Mesodermal cell (in vitro differentiated cells): ENCODE measurements at regions not wholly inside any gene's neighbourhood (a gene's known extent, or its start where the extent isn't known, plus 50 kb on each side); places are given as distances from the start of the nearest gene placed in this dataset.
A peak's percentile ranks its signal among the peaks of the same experiment; 100 is the strongest.

Experiments used
- H3K27ac ChIP-seq: 2 replicates; pipeline ENCODE4 v1.7.0; 2013; ENCODE audit warnings: mild to moderate bottlenecking, low read depth, low read length, moderate library complexity; ENCODE audit not compliant: severe bottlenecking
- H3K36me3 ChIP-seq: 2 replicates; pipeline ENCODE4 v1.7.1; 2013; ENCODE audit warnings: mild to moderate bottlenecking, low read length, moderate library complexity; ENCODE audit not compliant: control insufficient read depth, insufficient read depth
- H3K4me1 ChIP-seq: one replicate; pipeline ENCODE4 v1.7.1; 2013; ENCODE audit warnings: mild to moderate bottlenecking, low read length; ENCODE audit not compliant: insufficient read depth, control insufficient read depth, poor library complexity, severe bottlenecking
- H3K4me3 ChIP-seq: 2 replicates; pipeline ENCODE4 v1.7.0; 2013; ENCODE audit warnings: low read length, control low read depth, mild to moderate bottlenecking; ENCODE audit not compliant: insufficient read depth, poor library complexity, severe bottlenecking; ENCODE audit errors: extremely low read depth
- H3K9me3 ChIP-seq: 2 replicates; pipeline ENCODE4 v1.7.1; 2013; ENCODE audit warnings: mild to moderate bottlenecking, low read length, moderate library complexity; ENCODE audit not compliant: control insufficient read depth
- WGBS, 2 experiments: methylation state at CpG; one replicate each; pipeline ENCODE4 v1.1.5; 2013; ENCODE audit warnings: missing lambda C conversion rate in 2 of 2; ENCODE audit not compliant: insufficient coverage in 2 of 2; 5-methylcytosine and 5-hydroxymethylcytosine counted together

DNA sequence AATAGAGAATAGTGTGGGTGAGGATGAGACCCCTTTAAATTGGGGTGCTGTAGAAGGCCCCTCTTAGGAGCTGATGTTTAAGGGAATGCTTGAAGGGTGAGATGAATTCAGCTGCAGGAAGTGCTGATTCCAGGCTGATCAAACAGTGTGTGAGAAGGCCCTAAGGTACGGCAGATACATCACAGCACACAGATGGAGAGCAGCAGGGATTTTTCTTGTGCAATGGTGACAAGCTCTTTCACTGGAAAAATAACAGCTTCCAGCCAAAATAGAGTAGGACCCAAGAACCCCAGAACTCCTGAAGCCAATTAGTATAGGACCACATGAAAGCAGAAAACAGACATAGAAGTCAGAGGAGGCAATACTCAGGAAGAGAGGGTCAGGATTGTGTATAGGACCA lies 296.9 kb downstream of the ADRA2A start:
- Histone ChIP-seq H3K4me3 (no peak overlapping the region), H3K4me1 (no peaks in the 10 kb centered on the region), H3K9me3 (no peaks in the 10 kb centered on the region), H3K36me3 (no peaks in the 10 kb centered on the region), H3K27ac (no peak overlapping the region)
- 86% methylated on average over 1 of the region's 1 CpG; no CpG with 5 or more reads in 1 of the 2 experiments for WGBS, 2 experiments

DNA sequence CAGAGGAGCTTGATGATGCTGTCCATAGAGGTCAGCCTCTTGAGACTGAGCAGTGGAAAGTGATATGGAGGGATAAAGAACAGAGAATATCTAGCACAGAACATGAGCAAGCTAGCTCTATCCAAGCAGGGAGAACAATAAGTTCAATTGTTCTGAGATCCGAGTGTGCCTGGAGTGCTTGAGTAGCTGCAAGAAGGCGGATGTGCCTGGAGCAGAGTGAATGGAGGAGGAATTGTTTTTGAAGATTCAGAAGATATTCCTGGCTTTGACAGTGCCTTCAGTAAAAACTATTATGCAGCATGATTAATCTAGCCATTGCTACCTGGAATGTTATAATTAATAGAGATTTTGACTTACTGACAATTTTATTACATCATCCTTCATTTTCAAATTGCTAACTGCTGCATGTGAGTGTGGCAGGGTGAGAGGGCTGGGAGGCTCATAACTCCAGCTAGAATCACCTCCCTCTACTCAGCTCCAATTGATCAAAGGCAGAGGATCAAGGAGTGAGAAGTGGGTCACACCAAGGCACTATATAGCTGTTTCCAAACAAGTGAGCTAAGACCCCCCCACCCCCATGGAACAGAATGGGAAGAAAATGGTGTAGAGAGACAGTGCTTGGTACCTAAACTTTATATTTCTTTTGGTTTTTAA lies 302.8 kb downstream of the ADRA2A start:
- no peaks in the 10 kb centered on the region for H3K36me3 ChIP-seq
- H3K4me3 ChIP-seq: no peak overlapping the region
- H3K27ac ChIP-seq: no peak overlapping the region
- no peaks in the 10 kb centered on the region for H3K4me1 ChIP-seq
- no peaks in the 10 kb centered on the region for H3K9me3 ChIP-seq
- 83% methylated on average over 2 of the region's 2 CpGs; no CpG with 5 or more reads in 1 of the 2 experiments for WGBS, 2 experiments

DNA sequence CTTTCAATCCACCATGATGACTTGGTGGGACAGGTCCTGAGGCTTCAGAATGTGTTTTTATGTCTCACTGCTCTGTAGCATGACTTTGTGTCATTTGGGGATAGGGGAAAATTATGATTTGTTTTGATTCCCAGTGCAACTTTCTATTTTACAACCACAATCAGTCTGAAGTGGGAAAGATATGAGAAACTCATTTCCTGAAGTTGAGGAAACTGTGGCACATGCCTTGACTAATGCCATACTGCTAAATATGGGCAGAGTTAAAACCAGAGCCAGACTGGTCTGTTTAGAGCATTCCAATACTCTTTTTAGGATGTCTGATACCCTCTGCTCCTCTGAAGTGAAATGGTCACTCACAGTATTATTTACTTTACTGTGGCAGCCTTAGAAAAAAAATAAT lies 307.7 kb downstream of the ADRA2A start:
- Histone ChIP-seq H3K4me1 (no peaks in the 10 kb centered on the region), H3K27ac (no peak overlapping the region), H3K36me3 (no peaks in the 10 kb centered on the region), H3K9me3 (no peaks in the 10 kb centered on the region), H3K4me3 (no peak overlapping the region)

DNA sequence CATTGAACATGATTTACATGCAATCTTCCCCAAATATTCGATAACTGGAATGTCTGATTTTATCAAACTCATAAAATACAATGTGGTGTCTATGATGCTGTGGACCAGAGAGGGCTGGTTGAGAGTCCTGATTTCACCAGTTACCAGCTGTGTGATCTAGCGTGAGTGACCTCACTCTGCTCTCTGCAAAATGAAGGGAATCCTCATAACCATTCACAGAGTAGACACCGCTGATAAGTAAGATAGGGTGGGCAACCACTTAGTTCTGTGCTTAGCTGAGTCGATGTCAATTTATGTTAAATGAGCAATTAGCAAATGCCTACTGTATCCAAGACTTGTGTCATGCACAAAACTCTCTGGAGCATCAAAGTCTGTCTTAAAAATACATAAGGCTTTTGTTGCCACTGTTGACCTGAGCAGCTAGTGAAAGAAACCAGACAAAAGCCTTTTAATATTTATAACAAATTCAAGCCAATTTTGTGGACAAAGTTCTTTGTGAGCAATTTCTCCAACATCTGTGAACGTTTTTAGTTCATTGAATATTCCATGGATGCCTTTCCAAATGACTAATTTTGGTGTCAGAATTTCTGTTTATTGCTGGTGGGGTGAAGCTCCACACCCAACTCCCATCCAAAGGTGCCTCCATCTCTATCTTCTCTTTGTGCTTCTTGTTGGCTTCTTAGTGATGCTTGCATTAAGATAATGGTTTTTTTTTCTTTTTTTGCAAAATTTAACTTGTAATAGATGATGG lies 314.2 kb downstream of the ADRA2A start:
- no peaks in the 10 kb centered on the region for H3K36me3 ChIP-seq
- H3K4me3 ChIP-seq: no peak overlapping the region
- H3K4me1 ChIP-seq: no peaks in the 10 kb centered on the region
- no peak overlapping the region for H3K27ac ChIP-seq
- WGBS, 2 experiments: 83 to 93% methylated on average over 1 to 3 of the region's 5 CpGs
- H3K9me3 ChIP-seq: no peaks in the 10 kb centered on the region

DNA sequence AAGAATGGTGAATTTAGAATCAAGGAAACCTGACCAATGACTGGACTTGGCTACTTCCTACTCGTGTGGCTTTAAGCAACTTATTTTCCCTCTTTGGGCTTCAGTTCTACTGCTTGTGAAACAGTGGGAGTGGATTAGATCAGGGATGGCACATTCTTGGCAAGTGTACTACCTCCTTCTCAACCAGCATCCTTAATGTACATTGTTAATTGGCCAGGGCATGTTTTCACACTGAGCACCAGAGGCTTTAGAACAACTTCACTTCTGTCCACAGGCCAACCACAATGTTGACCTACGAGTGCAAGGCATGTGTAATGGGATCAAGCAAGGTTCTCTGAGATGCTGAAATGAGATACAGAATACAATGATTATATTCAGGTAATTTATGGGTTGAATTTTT lies 315.3 kb downstream of the ADRA2A start:
- WGBS, 2 experiments: 80 to 83% methylated on average over 1 to 2 of the region's 2 CpGs
- no peaks in the 10 kb centered on the region for H3K36me3 ChIP-seq
- H3K9me3 ChIP-seq: no peaks in the 10 kb centered on the region
- H3K4me1 ChIP-seq: no peaks in the 10 kb centered on the region
- H3K27ac ChIP-seq: no peak overlapping the region
- no peak overlapping the region for H3K4me3 ChIP-seq

DNA sequence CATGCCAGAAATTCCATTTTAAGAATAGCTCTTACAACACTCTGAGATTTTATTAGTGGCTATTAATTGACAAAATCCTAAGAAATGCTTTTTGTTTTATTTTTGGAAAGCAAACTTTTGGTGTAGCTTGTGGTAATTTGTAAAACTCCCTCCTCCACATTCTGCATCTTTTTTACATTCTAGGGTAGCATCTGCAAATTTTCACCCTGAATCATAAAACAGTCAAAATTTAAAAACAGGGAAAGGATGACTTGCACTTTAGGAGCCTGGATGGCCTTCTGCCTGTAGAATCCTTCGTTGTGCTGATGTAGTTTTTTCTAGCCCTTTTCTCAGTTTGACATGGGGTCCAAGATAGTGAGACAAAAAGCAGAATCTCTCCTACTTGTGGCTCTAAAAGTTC lies 316.1 kb downstream of the ADRA2A start:
- H3K4me3 ChIP-seq: no peak overlapping the region
- peak overlapping the region; percentile 67 for H3K27ac ChIP-seq
- no peaks in the 10 kb centered on the region for H3K36me3 ChIP-seq
- H3K9me3 ChIP-seq: no peaks in the 10 kb centered on the region
- no peaks in the 10 kb centered on the region for H3K4me1 ChIP-seq
- 0% methylated on average over 1 of the region's 1 CpG; no CpG with 5 or more reads in 1 of the 2 experiments for WGBS, 2 experiments

DNA sequence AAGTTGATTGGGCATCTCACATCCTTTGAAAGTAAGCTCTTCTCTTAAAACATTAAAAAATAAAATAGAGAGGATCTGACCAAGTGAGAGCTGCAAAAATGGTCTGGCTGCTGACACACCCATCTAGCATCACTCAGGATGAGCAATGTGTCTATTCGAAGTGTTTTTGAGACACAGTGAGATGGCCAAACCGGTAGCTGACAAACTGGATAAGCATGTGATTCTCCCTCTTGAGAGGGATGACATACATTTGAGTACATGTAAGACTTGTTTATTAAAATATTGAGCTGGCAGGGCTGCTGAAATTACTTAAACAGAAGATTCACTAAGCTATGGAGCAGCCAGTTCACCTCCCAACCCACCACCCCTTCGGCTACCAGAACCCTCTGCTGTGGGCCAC lies 333.9 kb downstream of the ADRA2A start:
- WGBS, 2 experiments: 76 to 96% methylated on average over 2 to 3 of the region's 3 CpGs
- no peaks in the 10 kb centered on the region for H3K36me3 ChIP-seq
- H3K27ac ChIP-seq: no peak overlapping the region
- H3K4me1 ChIP-seq: no peaks in the 10 kb centered on the region
- H3K4me3 ChIP-seq: no peak overlapping the region
- no peaks in the 10 kb centered on the region for H3K9me3 ChIP-seq

DNA sequence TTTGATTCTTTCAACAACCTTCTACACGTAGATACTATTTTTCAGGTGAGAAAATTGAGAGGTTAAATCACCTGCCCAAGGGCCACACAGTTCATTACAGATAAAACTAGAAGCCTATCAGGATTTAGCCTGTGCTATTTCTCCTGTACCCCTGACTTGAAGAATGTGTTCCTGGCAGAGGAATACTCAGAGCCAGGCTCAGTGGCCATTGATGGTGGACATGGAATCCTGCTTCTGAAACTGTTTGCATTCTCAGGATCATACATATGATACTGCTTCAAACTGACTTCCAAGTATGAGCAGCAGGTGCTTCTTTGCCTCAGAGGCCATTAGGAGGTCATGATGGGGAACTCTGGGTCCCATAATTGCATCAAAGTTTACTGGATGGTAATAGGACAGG lies 348.6 kb downstream of the ADRA2A start:
- no peak overlapping the region for H3K27ac ChIP-seq
- H3K4me1 ChIP-seq: no peaks in the 10 kb centered on the region
- WGBS, 2 experiments: 100% methylated on average over 1 of the region's 1 CpG; no CpG with 5 or more reads in 1 of the 2 experiments
- no peak overlapping the region for H3K4me3 ChIP-seq
- H3K9me3 ChIP-seq: no peaks in the 10 kb centered on the region
- no peaks in the 10 kb centered on the region for H3K36me3 ChIP-seq

DNA sequence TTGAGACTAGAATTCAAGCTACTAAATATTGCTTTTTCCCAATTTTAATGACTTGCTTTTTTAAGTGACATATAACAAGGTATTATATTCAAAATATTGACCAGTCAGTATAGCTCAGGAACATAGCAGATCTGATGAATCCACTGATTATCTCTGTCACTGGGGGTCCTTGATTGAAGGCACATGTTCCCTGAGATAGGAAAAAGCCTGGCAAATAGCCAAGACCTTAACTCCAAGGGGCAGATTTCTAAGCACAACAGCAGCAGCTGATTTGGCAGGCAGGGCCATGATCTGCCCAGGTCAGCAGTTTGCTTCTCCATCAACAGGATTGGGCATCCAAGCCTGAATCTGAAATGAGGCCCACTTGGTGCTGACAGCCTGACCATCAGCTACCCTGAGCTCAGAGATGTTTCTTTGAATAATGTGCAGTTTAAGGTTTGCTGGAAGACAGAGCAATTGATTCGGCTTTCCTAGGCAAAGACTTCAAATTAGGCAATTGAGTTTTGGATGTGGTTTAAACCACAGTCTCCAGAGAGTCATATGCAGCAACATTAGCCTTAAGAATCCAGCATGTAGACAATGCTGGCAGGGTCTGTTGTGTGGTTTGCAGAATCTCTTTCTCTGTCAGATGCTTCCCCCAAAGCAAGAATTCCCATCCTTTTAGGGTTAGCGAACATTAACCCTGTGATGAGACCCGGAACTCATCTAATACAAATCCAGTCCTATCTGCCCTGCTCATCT lies 352.6 kb downstream of the ADRA2A start:
- Histone ChIP-seq H3K36me3 (no peaks in the 10 kb centered on the region), H3K4me1 (no peaks in the 10 kb centered on the region), H3K4me3 (no peak overlapping the region), H3K9me3 (no peaks in the 10 kb centered on the region), H3K27ac (no peak overlapping the region)
- WGBS, 2 experiments: 70 to 80% methylated on average over 1 of the region's 3 CpGs

DNA sequence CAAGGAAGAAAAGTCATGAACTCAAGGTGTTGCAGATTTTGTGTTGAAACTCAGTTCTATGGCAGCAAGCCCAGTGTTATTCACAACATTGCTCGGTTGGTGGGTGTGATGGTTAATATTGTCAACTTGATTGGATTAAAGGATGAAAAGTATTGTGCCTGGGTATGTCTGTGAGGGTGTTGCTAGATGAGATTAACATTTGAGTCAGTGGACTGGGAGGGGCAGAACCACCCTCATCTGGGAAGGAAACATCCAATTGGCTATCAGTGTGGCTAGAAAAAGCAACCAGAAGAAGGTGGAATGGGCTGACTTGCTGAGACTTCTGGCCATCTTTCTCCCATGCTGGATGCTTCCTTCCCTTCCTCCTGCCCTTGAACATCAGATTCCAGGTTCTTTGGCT lies 353.2 kb downstream of the ADRA2A start:
- Histone ChIP-seq H3K4me1 (no peaks in the 10 kb centered on the region), H3K27ac (no peak overlapping the region), H3K36me3 (no peaks in the 10 kb centered on the region), H3K9me3 (no peaks in the 10 kb centered on the region), H3K4me3 (no peak overlapping the region)
- WGBS, 2 experiments: 71 to 91% methylated on average over 1 of the region's 1 CpG

DNA sequence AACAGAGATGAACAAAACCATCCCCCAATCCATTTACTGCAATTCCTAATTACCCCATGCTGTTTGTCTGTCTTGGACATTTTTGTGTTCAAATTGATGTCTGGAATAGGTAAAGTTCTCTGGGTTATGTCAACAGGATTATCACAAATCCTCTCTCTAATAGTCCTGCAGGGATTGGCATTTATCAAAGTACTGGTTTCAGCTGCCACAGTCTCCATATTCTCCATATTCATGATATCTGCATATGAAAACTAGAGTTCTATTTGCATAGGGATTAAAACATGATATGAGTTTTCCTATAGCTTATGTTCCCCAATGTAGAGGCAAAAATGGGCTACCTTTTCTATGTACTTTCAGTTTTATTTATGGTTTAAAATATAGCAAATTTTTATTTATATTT lies 355.8 kb downstream of the ADRA2A start:
- Histone ChIP-seq H3K4me3 (no peak overlapping the region), H3K9me3 (no peaks in the 10 kb centered on the region), H3K27ac (no peak overlapping the region)

More for the DNA sequence above, 355.8 kb downstream of the ADRA2A start:
- Histone ChIP-seq H3K36me3 (no peaks in the 10 kb centered on the region), H3K4me1 (no peaks in the 10 kb centered on the region)
